HG03064 (cell line): ENCODE measurements at regions not wholly inside any gene's neighbourhood (a gene's known extent, or its start where the extent isn't known, plus 50 kb on each side); places are given as distances from the start of the nearest gene placed in this dataset.
"Not testable (repeated sequence)": the region's sequence is repeated elsewhere in the genome, so short reads cannot be mapped to it uniquely, and the experiment has no call there.

ENCODE experiments used
- ATAC-seq: cut with Tn5 transposase; IDR thresholded peaks from one replicate; pipeline ENCODE4 v1.9.1; 2021; ENCODE audit warnings: low read depth; ENCODE audit not compliant: unreplicated experiment

GRCh38 chr11:42800041-42800440 lies 511.8 kb upstream of the API5 start:
- ATAC-seq = no peak

GRCh38 chr11:42802201-42802899 lies 509.4 kb upstream of the API5 start:
- ATAC-seq = no peak

DNA sequence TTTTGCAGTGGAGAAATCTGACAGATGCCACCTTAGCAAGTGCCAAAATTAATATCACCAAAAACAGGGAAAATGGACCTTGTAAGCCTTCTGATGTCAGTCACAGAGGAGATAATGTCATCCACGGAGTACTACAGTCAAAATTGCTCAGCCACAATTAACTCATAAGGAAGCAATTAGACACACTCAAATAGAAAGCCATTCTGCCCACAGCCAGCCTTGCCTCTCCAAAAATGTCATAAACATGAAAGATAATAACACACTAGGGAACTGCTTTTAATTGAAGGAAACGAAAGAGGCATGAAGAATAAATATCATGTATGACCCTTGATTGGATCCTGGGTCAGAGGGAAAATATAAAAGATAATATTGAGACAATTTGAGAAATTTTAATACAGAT lies 505.6 kb upstream of the API5 start:
- no peak for ATAC-seq

DNA sequence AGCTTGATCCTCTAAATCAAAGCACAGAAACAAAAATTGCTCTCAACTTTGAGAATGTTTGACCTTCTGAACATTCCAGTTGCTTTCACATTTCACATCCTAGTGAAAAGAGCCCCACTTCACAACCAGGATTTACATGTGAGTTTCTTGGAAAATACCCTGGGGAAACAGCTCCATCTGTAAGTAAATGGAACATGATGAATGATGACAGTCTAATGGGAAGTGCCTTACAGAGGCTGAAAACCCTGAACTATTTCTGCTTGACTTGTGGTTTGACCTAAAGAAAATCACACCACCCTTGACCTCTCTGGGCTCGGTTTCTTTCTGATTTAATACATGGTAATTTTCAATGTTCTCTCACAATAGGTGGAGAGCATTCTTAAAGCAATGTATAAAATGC lies 499.4 kb upstream of the API5 start:
- no peak for ATAC-seq

DNA sequence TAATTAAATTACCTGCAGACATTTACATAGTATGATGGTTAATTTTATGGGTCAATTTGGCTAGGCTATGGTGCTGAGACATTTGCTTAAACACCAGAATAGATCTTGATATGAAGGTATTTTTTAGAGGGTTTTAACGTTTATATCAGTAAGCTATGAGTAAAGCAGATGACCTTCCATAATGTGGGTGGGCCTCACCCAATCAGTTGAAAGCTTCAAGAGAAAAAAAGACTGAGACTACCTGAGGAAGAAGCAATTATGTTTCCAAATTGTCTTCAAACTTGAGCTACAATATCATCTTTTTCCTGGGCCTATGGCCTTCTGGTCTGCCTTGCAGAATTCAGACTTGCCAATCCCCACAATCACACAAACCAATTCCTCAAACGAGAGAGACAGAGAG lies 498.8 kb upstream of the API5 start:
- no peak for ATAC-seq

GRCh38 chr11:42816471-42816870 lies 495.3 kb upstream of the API5 start:
- no peak for ATAC-seq

- no peak for ATAC-seq
These were observed 492.7 kb upstream of the API5 start for GRCh38 chr11:42819126-42819525.

- not testable (repeated sequence) for ATAC-seq
These were observed 489.6 kb upstream of the API5 start for GRCh38 chr11:42822188-42822587.

GRCh38 chr11:42823546-42823945 lies 488.2 kb upstream of the API5 start:
- ATAC-seq = no peak

- ATAC-seq = no peak
These were observed 487.7 kb upstream of the API5 start for GRCh38 chr11:42824067-42824466.

DNA sequence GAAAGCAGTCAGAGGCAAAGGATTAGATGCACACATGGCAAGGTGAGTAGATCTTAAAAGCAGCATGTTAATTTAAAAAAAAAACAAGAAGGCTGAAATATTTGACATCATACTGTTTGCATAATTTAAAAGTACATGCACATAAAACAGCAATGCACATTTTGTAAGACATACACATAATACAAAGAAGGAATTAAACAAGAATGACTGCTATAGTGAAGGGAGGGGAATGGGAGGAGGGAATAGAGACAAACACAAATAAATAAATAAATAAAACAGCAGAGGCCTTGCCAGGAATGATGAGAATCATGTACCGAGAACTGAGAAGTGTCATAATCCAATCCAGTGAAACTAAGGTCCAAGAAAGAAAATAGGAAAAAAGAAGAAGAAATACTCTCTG lies 486.2 kb upstream of the API5 start:
- no peak for ATAC-seq

DNA sequence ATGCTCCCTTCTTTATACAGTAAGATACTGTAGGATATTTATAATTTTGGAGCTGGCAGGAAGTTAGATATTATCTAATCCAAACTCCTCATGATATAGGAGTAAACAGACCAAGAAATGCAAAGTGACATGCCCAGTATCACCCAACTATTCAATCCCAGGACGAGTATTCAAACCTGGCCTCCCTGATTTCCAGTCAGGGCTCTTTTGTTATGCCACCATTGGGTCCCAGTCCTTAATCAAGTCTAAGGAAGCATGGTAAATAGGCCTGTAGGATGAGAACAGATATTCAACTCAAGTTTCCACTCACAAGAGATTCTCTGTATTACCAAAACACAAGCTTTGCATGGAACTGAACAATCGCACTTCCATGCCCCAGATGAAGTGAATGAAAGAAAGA lies 484.0 kb upstream of the API5 start:
- no peak for ATAC-seq

DNA sequence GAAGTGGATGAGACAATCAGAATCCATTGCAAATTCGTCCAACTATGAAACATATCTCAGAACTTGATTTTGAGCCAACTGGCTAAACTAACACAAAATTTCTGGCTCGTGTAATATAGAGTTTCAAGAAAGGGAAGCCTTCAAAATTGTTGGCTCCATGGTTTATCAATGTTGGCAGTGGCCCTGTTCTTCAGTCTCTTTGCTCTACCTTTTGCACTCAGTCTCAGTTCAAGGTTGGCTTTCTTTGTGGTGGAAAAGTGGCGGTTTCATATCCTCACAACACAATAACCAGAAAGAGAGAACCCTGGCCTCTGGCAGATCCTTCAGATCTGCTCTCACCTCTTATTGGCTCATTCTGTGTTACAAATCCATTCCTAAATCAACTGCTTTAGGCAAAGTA lies 473.8 kb upstream of the API5 start:
- no peak for ATAC-seq

DNA sequence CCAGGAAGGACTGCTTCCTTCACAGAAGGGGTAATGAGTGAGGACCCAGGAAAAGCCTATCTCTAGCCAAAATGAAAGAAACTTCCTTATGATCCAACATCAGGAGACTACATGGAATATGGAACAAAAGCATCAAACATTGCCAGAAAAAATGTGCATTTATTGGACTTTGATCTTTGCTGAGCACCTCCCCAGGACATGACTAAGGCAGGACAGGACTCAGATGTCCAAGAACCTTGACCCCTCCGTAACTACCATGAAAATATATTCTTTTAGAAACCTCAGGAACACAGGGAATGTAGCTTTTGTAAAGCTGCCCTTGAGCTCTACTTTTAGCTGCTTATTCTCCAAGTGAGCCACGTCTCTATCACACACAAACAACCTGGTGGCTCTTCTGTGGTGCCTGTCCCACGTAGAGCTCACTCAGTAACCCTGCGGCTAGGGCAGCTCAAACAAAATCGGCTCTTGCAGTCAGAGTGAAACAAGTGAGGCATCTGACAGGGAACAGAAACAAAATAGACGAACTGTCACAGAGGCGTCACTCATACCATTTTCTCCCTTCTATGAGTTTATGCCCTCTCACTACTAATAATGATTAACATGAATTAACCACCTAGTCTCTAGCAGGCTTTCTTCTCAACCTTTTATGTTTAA lies 471.5 kb upstream of the API5 start:
- no peak for ATAC-seq

GRCh38 chr11:42840860-42841259 lies 470.9 kb upstream of the API5 start:
- no peak for ATAC-seq

DNA sequence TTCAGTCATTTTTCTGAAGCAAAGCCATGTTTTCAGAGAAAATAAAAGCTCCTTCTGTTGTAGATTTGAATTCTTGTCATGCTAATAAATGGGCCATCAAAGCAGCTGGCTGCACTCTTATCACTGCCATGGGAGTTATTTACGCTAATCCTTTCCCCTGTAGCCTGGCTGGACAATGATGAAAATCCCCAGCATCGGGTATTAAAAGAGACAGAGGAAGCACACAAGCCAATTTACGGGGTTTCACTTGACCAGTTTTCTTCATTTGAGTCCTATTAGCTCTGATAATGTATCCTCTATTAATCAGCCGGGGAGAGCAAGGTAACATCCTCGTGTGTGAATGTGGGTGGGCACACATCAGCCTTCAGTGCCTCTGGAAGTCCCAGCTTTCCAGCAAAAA lies 470.2 kb upstream of the API5 start:
- no peak for ATAC-seq

DNA sequence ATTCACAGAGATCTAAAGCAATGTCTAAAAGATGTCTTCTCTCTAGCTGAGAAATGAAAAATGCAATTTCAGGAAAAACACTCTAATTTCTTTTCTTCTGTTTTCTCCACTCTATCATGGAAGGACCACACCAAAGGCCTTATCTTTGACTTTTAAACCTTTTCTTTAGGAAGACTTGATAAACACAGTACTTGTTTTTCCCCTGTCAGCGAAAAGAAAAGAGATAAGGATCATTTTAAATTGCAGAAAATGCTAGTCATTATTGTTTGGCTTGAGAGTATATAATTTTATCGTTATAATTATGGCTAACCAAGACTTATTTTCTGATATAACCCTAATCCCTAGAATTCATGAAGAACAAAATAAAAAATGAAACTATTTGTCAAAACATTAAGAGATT lies 462.4 kb upstream of the API5 start:
- no peak for ATAC-seq

- ATAC-seq = no peak
These were observed 454.5 kb upstream of the API5 start for GRCh38 chr11:42857344-42857743.

GRCh38 chr11:42870480-42870879 lies 441.3 kb upstream of the API5 start:
- ATAC-seq = no peak

- ATAC-seq = not testable (repeated sequence)
These were observed 437.9 kb upstream of the API5 start for GRCh38 chr11:42873800-42874405.

- ATAC-seq = not testable (repeated sequence)
These were observed 430.5 kb upstream of the API5 start for GRCh38 chr11:42881335-42881734.

GRCh38 chr11:42890773-42891172 lies 421.0 kb upstream of the API5 start:
- ATAC-seq = no peak
